ENCODE measurements at regions not wholly inside any gene's neighbourhood (a gene's known extent, or its start where the extent isn't known, plus 50 kb on each side); places are given as distances from the start of the nearest gene placed in this dataset.

DNA sequence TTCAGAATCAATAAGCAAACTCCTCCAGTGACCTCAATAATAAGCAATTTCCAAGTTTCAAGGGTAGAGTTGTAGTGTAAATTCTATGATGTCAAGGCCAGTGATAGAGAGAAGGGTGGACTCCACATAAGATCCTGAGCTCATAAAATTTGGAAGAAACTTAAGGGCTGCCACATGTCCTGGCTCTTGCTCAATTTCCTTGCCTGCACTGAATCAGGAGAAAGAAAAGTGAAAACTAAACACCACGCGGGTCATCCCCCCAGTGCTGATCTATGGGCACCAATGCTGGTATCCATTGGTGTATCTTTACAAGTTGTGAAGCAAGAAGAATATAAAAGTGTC lies 392.0 kb upstream of the INTU start:
- DNase-seq = no peak
- 90 to 98% methylated on average over 2 of the region's 2 CpGs for WGBS, 2 donors

GRCh38 chr4:127244515-127244914 lies 388.2 kb upstream of the INTU start:
- WGBS, 2 donors = 87 to 90% methylated on average over 5 of the region's 5 CpGs
- Histone ChIP-seq H3K4me1 (ENCODE audit: control insufficient read depth in 5 of 5, insufficient read depth in 5 of 5, low read length in 5 of 5) (no peaks in the 10 kb centered on the region), H3K9me3 (ENCODE audit: control insufficient read depth in 4 of 4, insufficient read depth in 3 of 4, low read length in 3 of 4) (no peaks in the 10 kb centered on the region), H3K36me3 (ENCODE audit: control insufficient read depth in 4 of 4, insufficient read depth in 4 of 4, low read length in 4 of 4) (no peaks in the 10 kb centered on the region), H3K27ac (ENCODE audit: low read depth in 1 of 2, low read length in 1 of 2) (no peak overlapping the region), H3K9ac (ENCODE audit: insufficient read depth in 1 of 2, low read length in 2 of 2) (no peak overlapping the region), H3K27me3 (ENCODE audit: control insufficient read depth in 3 of 3, insufficient read depth in 3 of 3, low read length in 2 of 3) (no peaks in the 10 kb centered on the region), H3K4me3 (no peak overlapping the region)
- TF ChIP-seq, protein P1, sequence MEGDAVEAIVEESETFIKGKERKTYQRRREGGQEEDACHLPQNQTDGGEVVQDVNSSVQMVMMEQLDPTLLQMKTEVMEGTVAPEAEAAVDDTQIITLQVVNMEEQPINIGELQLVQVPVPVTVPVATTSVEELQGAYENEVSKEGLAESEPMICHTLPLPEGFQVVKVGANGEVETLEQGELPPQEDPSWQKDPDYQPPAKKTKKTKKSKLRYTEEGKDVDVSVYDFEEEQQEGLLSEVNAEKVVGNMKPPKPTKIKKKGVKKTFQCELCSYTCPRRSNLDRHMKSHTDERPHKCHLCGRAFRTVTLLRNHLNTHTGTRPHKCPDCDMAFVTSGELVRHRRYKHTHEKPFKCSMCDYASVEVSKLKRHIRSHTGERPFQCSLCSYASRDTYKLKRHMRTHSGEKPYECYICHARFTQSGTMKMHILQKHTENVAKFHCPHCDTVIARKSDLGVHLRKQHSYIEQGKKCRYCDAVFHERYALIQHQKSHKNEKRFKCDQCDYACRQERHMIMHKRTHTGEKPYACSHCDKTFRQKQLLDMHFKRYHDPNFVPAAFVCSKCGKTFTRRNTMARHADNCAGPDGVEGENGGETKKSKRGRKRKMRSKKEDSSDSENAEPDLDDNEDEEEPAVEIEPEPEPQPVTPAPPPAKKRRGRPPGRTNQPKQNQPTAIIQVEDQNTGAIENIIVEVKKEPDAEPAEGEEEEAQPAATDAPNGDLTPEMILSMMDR (IDR thresholded peaks at IDR 0.05; ENCODE audit: control extremely low read depth, extremely low read depth) = no peak
- DNase-seq = no peak
- no peak for ATAC-seq (ENCODE audit: insufficient read depth, low FRiP score)

More for the DNA sequence above, 392.0 kb upstream of the INTU start:
- Histone ChIP-seq H3K27me3 (ENCODE audit: control insufficient read depth in 3 of 3, insufficient read depth in 3 of 3, low read length in 2 of 3) (no peaks in the 10 kb centered on the region), H3K9ac (ENCODE audit: insufficient read depth in 1 of 2, low read length in 2 of 2) (no peak overlapping the region), H3K4me3 (no peak overlapping the region), H3K36me3 (ENCODE audit: control insufficient read depth in 4 of 4, insufficient read depth in 4 of 4, low read length in 4 of 4) (no peaks in the 10 kb centered on the region), H3K27ac (ENCODE audit: low read depth in 1 of 2, low read length in 1 of 2) (no peak overlapping the region), H3K4me1 (ENCODE audit: control insufficient read depth in 5 of 5, insufficient read depth in 5 of 5, low read length in 5 of 5) (peaks cover 0 to 9% (median 0%) of the 10 kb centered on the region in 5 donors), H3K9me3 (ENCODE audit: control insufficient read depth in 4 of 4, insufficient read depth in 3 of 4, low read length in 3 of 4) (no peaks in the 10 kb centered on the region)
- ATAC-seq (ENCODE audit: insufficient read depth, low FRiP score) = no peak
- TF ChIP-seq, protein P1 (IDR thresholded peaks at IDR 0.05; ENCODE audit: control extremely low read depth, extremely low read depth) = no peak

DNA sequence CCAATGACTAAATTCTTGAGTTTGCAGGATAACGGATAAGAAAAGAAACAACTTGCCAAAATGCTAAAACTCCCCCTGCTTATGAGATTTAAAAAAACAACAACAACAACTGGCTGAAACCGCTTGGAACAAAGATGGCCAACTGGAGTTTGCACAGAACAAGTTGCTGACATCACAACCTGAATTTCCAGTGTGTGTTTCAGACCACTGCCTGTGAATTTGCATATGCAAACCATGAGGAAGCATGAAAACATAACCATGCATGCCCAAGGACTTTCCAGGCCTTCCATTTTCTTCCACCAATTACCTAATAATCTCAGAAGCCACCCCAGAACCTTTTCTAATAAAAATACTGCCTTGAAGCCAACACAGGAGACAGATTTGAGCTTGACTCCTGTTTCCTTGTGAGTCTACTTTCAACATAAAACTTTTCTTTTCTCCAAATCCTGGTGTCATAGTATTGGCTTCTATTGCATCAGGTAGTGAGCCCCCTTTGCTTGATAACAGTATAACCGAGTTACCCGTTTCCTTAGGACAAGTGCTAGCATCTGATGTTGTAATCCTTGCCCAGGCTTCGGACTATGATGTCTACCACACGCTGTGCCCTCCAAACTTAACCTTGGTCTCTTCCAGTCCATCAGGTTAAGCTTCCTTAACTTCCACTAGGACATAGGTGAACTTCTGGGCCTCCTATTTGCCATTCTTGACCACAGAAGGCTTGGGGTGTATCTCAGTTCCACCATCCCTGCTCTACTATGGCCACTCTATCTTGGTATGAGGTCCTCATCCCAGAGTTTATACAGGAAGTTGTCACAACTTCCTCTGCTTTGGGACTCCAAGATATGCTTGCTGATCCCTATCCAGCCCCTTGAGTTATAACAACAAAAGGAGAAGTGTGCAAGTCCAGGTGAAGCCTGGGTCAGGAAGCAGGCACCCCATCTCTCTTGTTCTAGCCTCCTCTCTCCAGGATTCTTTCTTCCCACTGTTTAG lies 385.5 kb upstream of the INTU start:
- H3K4me3 ChIP-seq = no peak overlapping the region
- TF ChIP-seq, protein P1 (IDR thresholded peaks at IDR 0.05; ENCODE audit: control extremely low read depth, extremely low read depth) = no peak
- no peak overlapping the region for H3K27ac ChIP-seq (ENCODE audit: low read depth in 1 of 2, low read length in 1 of 2)
- no peaks in the 10 kb centered on the region for H3K4me1 ChIP-seq (ENCODE audit: control insufficient read depth in 5 of 5, insufficient read depth in 5 of 5, low read length in 5 of 5)
- H3K9me3 ChIP-seq (ENCODE audit: control insufficient read depth in 4 of 4, insufficient read depth in 3 of 4, low read length in 3 of 4) = no peaks in the 10 kb centered on the region
- H3K9ac ChIP-seq (ENCODE audit: insufficient read depth in 1 of 2, low read length in 2 of 2) = no peak overlapping the region
- H3K27me3 ChIP-seq (ENCODE audit: control insufficient read depth in 3 of 3, insufficient read depth in 3 of 3, low read length in 2 of 3) = no peaks in the 10 kb centered on the region
- no peaks in the 10 kb centered on the region for H3K36me3 ChIP-seq (ENCODE audit: control insufficient read depth in 4 of 4, insufficient read depth in 4 of 4, low read length in 4 of 4)
- ATAC-seq (ENCODE audit: insufficient read depth, low FRiP score) = no peak
- DNase-seq = no peak
- whole genome bisulfite sequencing, 2 donors = 90 to 93% methylated on average over 6 of the region's 6 CpGs

Data from lung (tissue), 11 donors.